ENCODE measurements at regions not wholly inside any gene's neighbourhood (a gene's known extent, or its start where the extent isn't known, plus 50 kb on each side); places are given as distances from the start of the nearest gene placed in this dataset.

- DNase-seq, result no peak
Observed at GRCh38 chr13:61838568-61838967, 422.9 kb upstream of the PCDH20 start.

- DNase-seq, result no peak
Observed at GRCh38 chr13:61833228-61833627, 417.6 kb upstream of the PCDH20 start.

GRCh38 chr13:61831026-61831425 is 415.4 kb upstream of the PCDH20 start:
- no peak for DNase-seq

GRCh38 chr13:61830475-61830874 is 414.8 kb upstream of the PCDH20 start:
- DNase-seq, result no peak

GRCh38 chr13:61824168-61824567 is 408.5 kb upstream of the PCDH20 start:
- no peak for DNase-seq

- no peak for DNase-seq
Observed at GRCh38 chr13:61812286-61812685, 396.6 kb upstream of the PCDH20 start.

GRCh38 chr13:61810065-61810464 is 394.4 kb upstream of the PCDH20 start:
- no peak for DNase-seq

GRCh38 chr13:61797397-61797796 is 381.7 kb upstream of the PCDH20 start:
- DNase-seq, result no peak

GRCh38 chr13:61795580-61795979 is 379.9 kb upstream of the PCDH20 start:
- no peak for DNase-seq

GRCh38 chr13:61779456-61779855 is 363.8 kb upstream of the PCDH20 start:
- no peak for DNase-seq

GRCh38 chr13:61778531-61778930 is 362.9 kb upstream of the PCDH20 start:
- DNase-seq, result no peak

GRCh38 chr13:61777899-61778298 is 362.2 kb upstream of the PCDH20 start:
- no peak for DNase-seq

GRCh38 chr13:61777271-61777670 is 361.6 kb upstream of the PCDH20 start:
- no peak for DNase-seq

- no peak for DNase-seq
Observed at GRCh38 chr13:61774903-61775302, 359.3 kb upstream of the PCDH20 start.

GRCh38 chr13:61770681-61771080 is 355.0 kb upstream of the PCDH20 start:
- no peak for DNase-seq

- DNase-seq, result no peak
Observed at GRCh38 chr13:61768175-61768574, 352.5 kb upstream of the PCDH20 start.

GRCh38 chr13:61766667-61767058 is 351.0 kb upstream of the PCDH20 start:
- DNase-seq, result no peak

GRCh38 chr13:61765940-61766666 is 350.5 kb upstream of the PCDH20 start:
- DNase-seq, result no peak

- DNase-seq, result no peak
Observed at GRCh38 chr13:61765181-61765742, 349.6 kb upstream of the PCDH20 start.

- no peak for DNase-seq
Observed at GRCh38 chr13:61761690-61762089, 346.0 kb upstream of the PCDH20 start.

GRCh38 chr13:61760102-61760501 is 344.5 kb upstream of the PCDH20 start:
- no peak for DNase-seq

- no peak for DNase-seq
Observed at GRCh38 chr13:61756031-61756430, 340.4 kb upstream of the PCDH20 start.

GRCh38 chr13:61751039-61751438 is 335.4 kb upstream of the PCDH20 start:
- no peak for DNase-seq

GRCh38 chr13:61738236-61738750 is 322.6 kb upstream of the PCDH20 start:
- DNase-seq, result no peak

- no peak for DNase-seq
Observed at GRCh38 chr13:61734683-61735082, 319.0 kb upstream of the PCDH20 start.

Data from NCI-H2107 (cell line).